CD8-positive, alpha-beta memory T cell (primary cell): ENCODE measurements at regions not wholly inside any gene's neighbourhood (a gene's known extent, or its start where the extent isn't known, plus 50 kb on each side); places are given as distances from the start of the nearest gene placed in this dataset.

Experiments used
- CTCF ChIA-PET: fragments of 350-600 bp; sonication (Branson Sonifier 250); formaldehyde crosslinking; loops from one replicate; lab custom pipeline; 2021; ENCODE audit warnings: antibody characterized with exemption; lab: Charles Lee
- POLR2A ChIA-PET: fragments of 350-600 bp; sonication (Branson Sonifier 250); formaldehyde crosslinking; loops from one replicate; lab custom pipeline; 2021; ENCODE audit warnings: antibody characterized with exemption; lab: Charles Lee
- DNase-seq, 5 donors: peaks; one replicate each; pipeline versions ENCODE4 v3.0.0 to v3.0.0-alpha.2; 2020 to 2022; ENCODE audit warnings: mixed read lengths in 1 of 5
- H3K27ac ChIP-seq: one replicate; pipeline ENCODE4 v1.7.0; 2013; ENCODE audit warnings: low read depth, mild to moderate bottlenecking, low read length, moderate library complexity
- H3K27me3 ChIP-seq: 2 replicates; pipeline ENCODE4 v1.7.0; 2013; ENCODE audit warnings: low read length, mild to moderate bottlenecking; ENCODE audit not compliant: insufficient read depth, poor library complexity, severe bottlenecking
- H3K36me3 ChIP-seq: 2 replicates; pipeline ENCODE4 v1.7.0; 2013; ENCODE audit warnings: mild to moderate bottlenecking, low read length, moderate library complexity; ENCODE audit not compliant: insufficient read depth
- H3K4me1 ChIP-seq: 2 replicates; pipeline ENCODE4 v1.7.0; 2013; ENCODE audit warnings: mild to moderate bottlenecking, low read length, moderate library complexity; ENCODE audit not compliant: insufficient read depth
- H3K4me3 ChIP-seq: 2 replicates; pipeline ENCODE4 v1.7.0; 2013; ENCODE audit warnings: mild to moderate bottlenecking, low read length
- H3K9me3 ChIP-seq: 2 replicates; pipeline ENCODE4 v1.7.0; 2013; ENCODE audit warnings: mild to moderate bottlenecking, low read length
- H3K27ac Mint-ChIP-seq, 8 donors: one replicate each; pipeline ENCODE4 v1.8.0; 2020 to 2021; ENCODE audit warnings: mixed read lengths in 8 of 8, mild to moderate bottlenecking in 6 of 8, inconsistent platforms in 3 of 8, moderate library complexity in 3 of 8
- H3K27me3 Mint-ChIP-seq, 2 donors: one replicate each; pipeline ENCODE4 v1.8.0; 2020 to 2021; ENCODE audit warnings: mixed read lengths in 2 of 2, mild to moderate bottlenecking in 1 of 2, moderate library complexity in 1 of 2
- H3K36me3 Mint-ChIP-seq, 3 donors: one replicate each; pipeline ENCODE4 v1.8.0; 2020 to 2021; ENCODE audit warnings: mixed read lengths in 3 of 3, inconsistent platforms in 1 of 3, mild to moderate bottlenecking in 1 of 3
- H3K4me1 Mint-ChIP-seq, 3 donors: one replicate each; pipeline ENCODE4 v1.8.0; 2020 to 2021; ENCODE audit warnings: mixed read lengths in 3 of 3, inconsistent platforms in 1 of 3, mild to moderate bottlenecking in 1 of 3
- H3K4me3 Mint-ChIP-seq, 7 donors: one replicate each; pipeline ENCODE4 v1.8.0; 2020 to 2021; ENCODE audit warnings: mixed read lengths in 7 of 7, mild to moderate bottlenecking in 6 of 7, moderate library complexity in 4 of 7, inconsistent platforms in 2 of 7
- H3K9me3 Mint-ChIP-seq, 5 donors: one replicate each; pipeline ENCODE4 v1.8.0; 2020 to 2022; ENCODE audit warnings: mixed read lengths in 5 of 5, mild to moderate bottlenecking in 3 of 5, moderate library complexity in 2 of 5, inconsistent platforms in 1 of 5

GRCh38 chr1:55559842-55560241 is 344.7 kb upstream of the USP24 start:
- CTCF ChIA-PET: no interaction called here
- Histone ChIP-seq H3K9me3 (no peaks in the 10 kb centered on the region), H3K27ac (no peak overlapping the region), H3K27me3 (no peaks in the 10 kb centered on the region), H3K36me3 (no peaks in the 10 kb centered on the region), H3K4me3 (no peak overlapping the region), H3K4me1 (no peaks in the 10 kb centered on the region)
- peaks cover 0 to 3% (median 0%) of the 10 kb centered on the region in 5 donors for H3K9me3 Mint-ChIP-seq
- H3K36me3 Mint-ChIP-seq: no peaks in the 10 kb centered on the region
- H3K27me3 Mint-ChIP-seq: no peaks in the 10 kb centered on the region
- DNase-seq: no peak
- POLR2A ChIA-PET: no interaction called here
- no peak overlapping the region for H3K4me3 Mint-ChIP-seq
- no peak overlapping the region for H3K27ac Mint-ChIP-seq
- no peaks in the 10 kb centered on the region for H3K4me1 Mint-ChIP-seq

- Mint-ChIP-seq H3K4me1 (no peaks in the 10 kb centered on the region), H3K4me3 (no peak overlapping the region), H3K9me3 (peaks cover 0 to 3% (median 0%) of the 10 kb centered on the region in 5 donors), H3K36me3 (no peaks in the 10 kb centered on the region), H3K27me3 (no peaks in the 10 kb centered on the region), H3K27ac (no peak overlapping the region)
- no peaks in the 10 kb centered on the region for H3K9me3 ChIP-seq
- H3K27me3 ChIP-seq: no peaks in the 10 kb centered on the region
- H3K4me3 ChIP-seq: no peak overlapping the region
- no peak overlapping the region for H3K27ac ChIP-seq
- CTCF ChIA-PET: no interaction called here
- H3K4me1 ChIP-seq: no peaks in the 10 kb centered on the region
- POLR2A ChIA-PET: no interaction called here
- no peak for DNase-seq
- no peaks in the 10 kb centered on the region for H3K36me3 ChIP-seq
Measured at GRCh38 chr1:55559161-55559611, 344.0 kb upstream of the USP24 start.

GRCh38 chr1:55558515-55558914 is 343.4 kb upstream of the USP24 start:
- no peaks in the 10 kb centered on the region for H3K9me3 ChIP-seq
- CTCF ChIA-PET: no interaction called here
- no peak overlapping the region for H3K4me3 Mint-ChIP-seq
- H3K27me3 Mint-ChIP-seq: no peaks in the 10 kb centered on the region
- H3K27me3 ChIP-seq: no peaks in the 10 kb centered on the region
- DNase-seq: no peak
- H3K27ac ChIP-seq: no peak overlapping the region
- no peaks in the 10 kb centered on the region for H3K4me1 ChIP-seq
- H3K36me3 ChIP-seq: no peaks in the 10 kb centered on the region
- H3K4me3 ChIP-seq: no peak overlapping the region
- no peak overlapping the region for H3K27ac Mint-ChIP-seq
- no peaks in the 10 kb centered on the region for H3K36me3 Mint-ChIP-seq
- peaks cover 0 to 3% (median 0%) of the 10 kb centered on the region in 5 donors for H3K9me3 Mint-ChIP-seq
- H3K4me1 Mint-ChIP-seq: no peaks in the 10 kb centered on the region
- POLR2A ChIA-PET: no interaction called here

GRCh38 chr1:55555956-55556725 is 341.0 kb upstream of the USP24 start:
- Mint-ChIP-seq H3K4me3 (no peak overlapping the region), H3K4me1 (no peaks in the 10 kb centered on the region), H3K36me3 (no peaks in the 10 kb centered on the region), H3K27me3 (no peaks in the 10 kb centered on the region), H3K9me3 (no peaks in the 10 kb centered on the region), H3K27ac (no peak overlapping the region)
- no peaks in the 10 kb centered on the region for H3K36me3 ChIP-seq
- H3K27ac ChIP-seq: no peak overlapping the region
- H3K9me3 ChIP-seq: no peaks in the 10 kb centered on the region
- DNase-seq: no peak
- no peak overlapping the region for H3K4me3 ChIP-seq
- H3K27me3 ChIP-seq: no peaks in the 10 kb centered on the region
- CTCF ChIA-PET: no interaction called here
- POLR2A ChIA-PET: no interaction called here
- no peaks in the 10 kb centered on the region for H3K4me1 ChIP-seq

GRCh38 chr1:55554611-55555010 is 339.4 kb upstream of the USP24 start:
- H3K9me3 Mint-ChIP-seq: peaks cover 0 to 2% (median 0%) of the 10 kb centered on the region in 5 donors
- no peaks in the 10 kb centered on the region for H3K36me3 Mint-ChIP-seq
- no peaks in the 10 kb centered on the region for H3K4me1 Mint-ChIP-seq
- H3K27ac ChIP-seq: no peak overlapping the region
- no peaks in the 10 kb centered on the region for H3K27me3 ChIP-seq
- no peak overlapping the region for H3K4me3 ChIP-seq
- no peak for DNase-seq
- ChIA-PET CTCF (no interaction called here), POLR2A (no interaction called here)
- H3K27me3 Mint-ChIP-seq: no peaks in the 10 kb centered on the region
- H3K36me3 ChIP-seq: no peaks in the 10 kb centered on the region
- no peaks in the 10 kb centered on the region for H3K4me1 ChIP-seq
- H3K27ac Mint-ChIP-seq: no peak overlapping the region
- no peaks in the 10 kb centered on the region for H3K9me3 ChIP-seq
- H3K4me3 Mint-ChIP-seq: no peak overlapping the region

- no peaks in the 10 kb centered on the region for H3K27me3 ChIP-seq
- Mint-ChIP-seq H3K4me3 (no peak overlapping the region), H3K9me3 (peaks cover 0 to 2% (median 0%) of the 10 kb centered on the region in 5 donors), H3K27ac (no peak overlapping the region), H3K4me1 (no peaks in the 10 kb centered on the region), H3K36me3 (no peaks in the 10 kb centered on the region), H3K27me3 (peaks cover 0 to 3% of the 10 kb centered on the region in 2 donors)
- H3K27ac ChIP-seq: no peak overlapping the region
- no peaks in the 10 kb centered on the region for H3K4me1 ChIP-seq
- POLR2A ChIA-PET: no interaction called here
- CTCF ChIA-PET: no interaction called here
- no peaks in the 10 kb centered on the region for H3K36me3 ChIP-seq
- H3K4me3 ChIP-seq: no peak overlapping the region
- no peak for DNase-seq
- H3K9me3 ChIP-seq: no peaks in the 10 kb centered on the region
Measured at GRCh38 chr1:55552636-55553035, 337.5 kb upstream of the USP24 start.

GRCh38 chr1:55547405-55547804 is 332.2 kb upstream of the USP24 start:
- no peaks in the 10 kb centered on the region for H3K9me3 ChIP-seq
- ChIA-PET CTCF (no interaction called here), POLR2A (no interaction called here)
- no peak overlapping the region for H3K27ac ChIP-seq
- Mint-ChIP-seq H3K27ac (no peak overlapping the region), H3K27me3 (peaks cover 8 to 15% of the 10 kb centered on the region in 2 donors), H3K36me3 (no peaks in the 10 kb centered on the region), H3K4me1 (no peaks in the 10 kb centered on the region), H3K9me3 (peaks cover 0 to 3% (median 0%) of the 10 kb centered on the region in 5 donors), H3K4me3 (no peak overlapping the region)
- DNase-seq: no peak
- H3K4me3 ChIP-seq: no peak overlapping the region
- H3K4me1 ChIP-seq: no peaks in the 10 kb centered on the region
- no peaks in the 10 kb centered on the region for H3K27me3 ChIP-seq
- H3K36me3 ChIP-seq: no peaks in the 10 kb centered on the region

GRCh38 chr1:55546553-55546952 is 331.4 kb upstream of the USP24 start:
- Histone ChIP-seq H3K4me3 (no peak overlapping the region), H3K27me3 (no peaks in the 10 kb centered on the region), H3K4me1 (no peaks in the 10 kb centered on the region), H3K36me3 (no peaks in the 10 kb centered on the region), H3K9me3 (no peaks in the 10 kb centered on the region), H3K27ac (no peak overlapping the region)
- CTCF ChIA-PET: no interaction called here
- Mint-ChIP-seq H3K27me3 (peaks cover 8 to 15% of the 10 kb centered on the region in 2 donors), H3K4me1 (no peaks in the 10 kb centered on the region), H3K27ac (no peak overlapping the region), H3K9me3 (peaks cover 0 to 3% (median 0%) of the 10 kb centered on the region in 5 donors), H3K4me3 (no peak overlapping the region), H3K36me3 (no peaks in the 10 kb centered on the region)
- DNase-seq: no peak
- POLR2A ChIA-PET: no interaction called here
